ENCODE measurements at regions not wholly inside any gene's neighbourhood (a gene's known extent, or its start where the extent isn't known, plus 50 kb on each side); places are given as distances from the start of the nearest gene placed in this dataset.

DNA sequence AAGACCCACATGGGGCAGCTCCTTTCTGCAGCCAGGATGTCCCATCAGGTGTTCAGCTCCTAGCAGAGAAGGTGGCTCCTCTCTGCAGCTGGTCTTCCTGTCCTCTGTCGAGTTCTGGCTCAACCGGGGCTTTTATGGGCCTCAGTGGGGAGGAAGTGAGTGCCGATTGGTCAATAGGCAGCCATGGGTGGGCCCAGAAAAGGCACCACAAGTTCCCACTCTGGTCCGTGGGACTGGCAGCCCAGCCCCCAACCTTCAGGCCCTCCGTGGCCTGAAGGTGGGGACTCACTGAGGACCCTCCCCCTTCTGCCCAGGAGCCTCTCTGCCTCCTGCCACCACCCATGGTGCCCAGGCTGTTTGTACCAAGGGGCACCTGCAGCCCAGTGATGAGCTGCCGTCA lies 161.7 kb upstream of the DUSP10 start:
- Histone ChIP-seq H3K9ac (ENCODE audit: insufficient read depth in 1 of 2, low read length in 2 of 2) (no peak overlapping the region), H3K27me3 (ENCODE audit: control insufficient read depth in 3 of 3, insufficient read depth in 3 of 3, low read length in 2 of 3) (no peaks in the 10 kb centered on the region), H3K9me3 (ENCODE audit: control insufficient read depth in 4 of 4, insufficient read depth in 3 of 4, low read length in 3 of 4) (peaks cover 0 to 4% (median 0%) of the 10 kb centered on the region in 4 donors), H3K36me3 (ENCODE audit: control insufficient read depth in 4 of 4, insufficient read depth in 4 of 4, low read length in 4 of 4) (no peaks in the 10 kb centered on the region), H3K4me1 (ENCODE audit: control insufficient read depth in 5 of 5, insufficient read depth in 5 of 5, low read length in 5 of 5) (no peaks in the 10 kb centered on the region), H3K27ac (ENCODE audit: low read depth in 1 of 2, low read length in 1 of 2) (no peak overlapping the region), H3K4me3 (no peak overlapping the region)
- ATAC-seq (ENCODE audit: insufficient read depth, low FRiP score) (no peak), DNase-seq (no peak)
- 74 to 78% methylated on average over 6 of the region's 6 CpGs for WGBS, 2 donors
- TF ChIP-seq, protein P1, sequence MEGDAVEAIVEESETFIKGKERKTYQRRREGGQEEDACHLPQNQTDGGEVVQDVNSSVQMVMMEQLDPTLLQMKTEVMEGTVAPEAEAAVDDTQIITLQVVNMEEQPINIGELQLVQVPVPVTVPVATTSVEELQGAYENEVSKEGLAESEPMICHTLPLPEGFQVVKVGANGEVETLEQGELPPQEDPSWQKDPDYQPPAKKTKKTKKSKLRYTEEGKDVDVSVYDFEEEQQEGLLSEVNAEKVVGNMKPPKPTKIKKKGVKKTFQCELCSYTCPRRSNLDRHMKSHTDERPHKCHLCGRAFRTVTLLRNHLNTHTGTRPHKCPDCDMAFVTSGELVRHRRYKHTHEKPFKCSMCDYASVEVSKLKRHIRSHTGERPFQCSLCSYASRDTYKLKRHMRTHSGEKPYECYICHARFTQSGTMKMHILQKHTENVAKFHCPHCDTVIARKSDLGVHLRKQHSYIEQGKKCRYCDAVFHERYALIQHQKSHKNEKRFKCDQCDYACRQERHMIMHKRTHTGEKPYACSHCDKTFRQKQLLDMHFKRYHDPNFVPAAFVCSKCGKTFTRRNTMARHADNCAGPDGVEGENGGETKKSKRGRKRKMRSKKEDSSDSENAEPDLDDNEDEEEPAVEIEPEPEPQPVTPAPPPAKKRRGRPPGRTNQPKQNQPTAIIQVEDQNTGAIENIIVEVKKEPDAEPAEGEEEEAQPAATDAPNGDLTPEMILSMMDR (IDR thresholded peaks at IDR 0.05; ENCODE audit: control extremely low read depth, extremely low read depth) = no peak

- 84 to 92% methylated on average over 7 of the region's 7 CpGs for WGBS, 2 donors
- ATAC-seq (ENCODE audit: insufficient read depth, low FRiP score) (no peak), DNase-seq (no peak)
- peaks cover 0 to 4% (median 0%) of the 10 kb centered on the region in 4 donors for H3K9me3 ChIP-seq (ENCODE audit: control insufficient read depth in 4 of 4, insufficient read depth in 3 of 4, low read length in 3 of 4)
- no peaks in the 10 kb centered on the region for H3K36me3 ChIP-seq (ENCODE audit: control insufficient read depth in 4 of 4, insufficient read depth in 4 of 4, low read length in 4 of 4)
- no peak overlapping the region for H3K4me3 ChIP-seq
- no peaks in the 10 kb centered on the region for H3K4me1 ChIP-seq (ENCODE audit: control insufficient read depth in 5 of 5, insufficient read depth in 5 of 5, low read length in 5 of 5)
- no peak overlapping the region for H3K9ac ChIP-seq (ENCODE audit: insufficient read depth in 1 of 2, low read length in 2 of 2)
- no peaks in the 10 kb centered on the region for H3K27me3 ChIP-seq (ENCODE audit: control insufficient read depth in 3 of 3, insufficient read depth in 3 of 3, low read length in 2 of 3)
- TF ChIP-seq, protein P1 (IDR thresholded peaks at IDR 0.05; ENCODE audit: control extremely low read depth, extremely low read depth) = no peak
- no peak overlapping the region for H3K27ac ChIP-seq (ENCODE audit: low read depth in 1 of 2, low read length in 1 of 2)
These were observed 161.1 kb upstream of the DUSP10 start for GRCh38 chr1:221902961-221903360.

- peaks cover 0 to 4% (median 0%) of the 10 kb centered on the region in 4 donors for H3K9me3 ChIP-seq (ENCODE audit: control insufficient read depth in 4 of 4, insufficient read depth in 3 of 4, low read length in 3 of 4)
- H3K4me1 ChIP-seq (ENCODE audit: control insufficient read depth in 5 of 5, insufficient read depth in 5 of 5, low read length in 5 of 5) = no peaks in the 10 kb centered on the region
- no peak overlapping the region for H3K27ac ChIP-seq (ENCODE audit: low read depth in 1 of 2, low read length in 1 of 2)
- TF ChIP-seq, protein P1 (IDR thresholded peaks at IDR 0.05; ENCODE audit: control extremely low read depth, extremely low read depth) = no peak
- ATAC-seq (ENCODE audit: insufficient read depth, low FRiP score) (no peak), DNase-seq (no peak)
- 98 to 99% methylated on average over 3 of the region's 3 CpGs for WGBS, 2 donors
- no peak overlapping the region for H3K9ac ChIP-seq (ENCODE audit: insufficient read depth in 1 of 2, low read length in 2 of 2)
- H3K4me3 ChIP-seq = no peak overlapping the region
- H3K27me3 ChIP-seq (ENCODE audit: control insufficient read depth in 3 of 3, insufficient read depth in 3 of 3, low read length in 2 of 3) = no peaks in the 10 kb centered on the region
- H3K36me3 ChIP-seq (ENCODE audit: control insufficient read depth in 4 of 4, insufficient read depth in 4 of 4, low read length in 4 of 4) = no peaks in the 10 kb centered on the region
These were observed 158.8 kb upstream of the DUSP10 start for GRCh38 chr1:221900678-221901077.

DNA sequence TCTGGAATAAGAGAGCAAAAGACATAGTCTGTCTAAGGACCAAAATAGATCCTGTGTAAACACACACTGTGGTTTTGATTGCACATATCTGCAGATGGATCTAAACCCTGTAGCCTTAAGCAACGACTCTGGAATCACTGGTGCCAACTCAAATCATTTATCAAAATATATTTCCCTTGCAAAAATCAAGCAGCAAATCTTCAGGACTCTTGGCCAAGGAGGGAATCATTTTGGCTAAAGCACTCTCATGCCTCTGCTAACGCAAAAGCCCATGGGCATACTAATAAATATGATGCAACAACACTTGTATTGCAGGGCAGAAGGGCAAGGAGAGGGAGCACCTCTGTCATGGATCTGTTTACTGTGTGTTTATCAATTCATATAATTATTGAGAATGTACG lies 155.4 kb upstream of the DUSP10 start:
- no peaks in the 10 kb centered on the region for H3K4me1 ChIP-seq (ENCODE audit: control insufficient read depth in 5 of 5, insufficient read depth in 5 of 5, low read length in 5 of 5)
- TF ChIP-seq, protein P1 (IDR thresholded peaks at IDR 0.05; ENCODE audit: control extremely low read depth, extremely low read depth) = no peak
- no peaks in the 10 kb centered on the region for H3K36me3 ChIP-seq (ENCODE audit: control insufficient read depth in 4 of 4, insufficient read depth in 4 of 4, low read length in 4 of 4)
- H3K27me3 ChIP-seq (ENCODE audit: control insufficient read depth in 3 of 3, insufficient read depth in 3 of 3, low read length in 2 of 3) = no peaks in the 10 kb centered on the region
- no peak overlapping the region for H3K9ac ChIP-seq (ENCODE audit: insufficient read depth in 1 of 2, low read length in 2 of 2)
- ATAC-seq (ENCODE audit: insufficient read depth, low FRiP score) = no peak
- 40 to 45% methylated on average over 3 of the region's 3 CpGs for WGBS, 2 donors
- H3K4me3 ChIP-seq = no peak overlapping the region
- no peak overlapping the region for H3K27ac ChIP-seq (ENCODE audit: low read depth in 1 of 2, low read length in 1 of 2)
- H3K9me3 ChIP-seq (ENCODE audit: control insufficient read depth in 4 of 4, insufficient read depth in 3 of 4, low read length in 3 of 4) = peaks cover 0 to 3% (median 1%) of the 10 kb centered on the region in 4 donors
- no peak for DNase-seq

Measured in lung (tissue), 11 donors.